Testis (tissue), 2 donors: ENCODE measurements at regions not wholly inside any gene's neighbourhood (a gene's known extent, or its start where the extent isn't known, plus 50 kb on each side); places are given as distances from the start of the nearest gene placed in this dataset.

Source experiments
- DNase-seq: peaks from one replicate; pipeline ENCODE4 v3.0.0-alpha.2; 2019
- H3K27ac ChIP-seq, 2 donors: fragments of 200-600 bp; sonication (generic); one replicate each; pipeline ENCODE4 v1.5.1; 2019
- H3K27me3 ChIP-seq: fragments of 200-600 bp; sonication (generic); one replicate; pipeline ENCODE4 v1.5.1; 2019
- H3K36me3 ChIP-seq: fragments of 200-600 bp; sonication (generic); one replicate; pipeline ENCODE4 v1.5.1; 2017; ENCODE audit warnings: low read depth; ENCODE audit errors: missing control alignments
- H3K4me1 ChIP-seq: fragments of 200-600 bp; sonication (generic); one replicate; pipeline ENCODE4 v1.5.1; 2019
- H3K4me3 ChIP-seq, 2 donors: fragments of 200-600 bp; sonication (generic); one replicate each; pipeline ENCODE4 v1.5.1; 2017 to 2019
- H3K9me3 ChIP-seq: fragments of 200-600 bp; sonication (generic); one replicate; pipeline ENCODE4 v1.5.1; 2017
- CTCF ChIP-seq, 3 experiments: fragments of 450-650 bp in 2 of 3; fragments of 200-600 bp in 1 of 3; sonication (generic) in 1 of 3; IDR thresholded peaks; one replicate each; pipeline ENCODE4 v1.5.1; 2016 to 2019; ENCODE audit warnings: antibody characterized with exemption in 3 of 3, mild to moderate bottlenecking in 2 of 3, moderate library complexity in 1 of 3
- POLR2A ChIP-seq: fragments of 450-650 bp; IDR thresholded peaks from one replicate; pipeline ENCODE4 v1.6.1; 2017; ENCODE audit warnings: antibody characterized with exemption, mild to moderate bottlenecking, moderate library complexity
- WGBS, 2 donors: methylation state at CpG; one replicate each; pipeline ENCODE4 v1.1.5; 2018; 5-methylcytosine and 5-hydroxymethylcytosine counted together
- intact Hi-C: fragments of 100-400 bp; cut with DNase I; formaldehyde crosslinking; loops from one replicate; pipeline ENCODE4 v1.15.1; 2023; ENCODE audit warnings: low total_unique reads

DNA sequence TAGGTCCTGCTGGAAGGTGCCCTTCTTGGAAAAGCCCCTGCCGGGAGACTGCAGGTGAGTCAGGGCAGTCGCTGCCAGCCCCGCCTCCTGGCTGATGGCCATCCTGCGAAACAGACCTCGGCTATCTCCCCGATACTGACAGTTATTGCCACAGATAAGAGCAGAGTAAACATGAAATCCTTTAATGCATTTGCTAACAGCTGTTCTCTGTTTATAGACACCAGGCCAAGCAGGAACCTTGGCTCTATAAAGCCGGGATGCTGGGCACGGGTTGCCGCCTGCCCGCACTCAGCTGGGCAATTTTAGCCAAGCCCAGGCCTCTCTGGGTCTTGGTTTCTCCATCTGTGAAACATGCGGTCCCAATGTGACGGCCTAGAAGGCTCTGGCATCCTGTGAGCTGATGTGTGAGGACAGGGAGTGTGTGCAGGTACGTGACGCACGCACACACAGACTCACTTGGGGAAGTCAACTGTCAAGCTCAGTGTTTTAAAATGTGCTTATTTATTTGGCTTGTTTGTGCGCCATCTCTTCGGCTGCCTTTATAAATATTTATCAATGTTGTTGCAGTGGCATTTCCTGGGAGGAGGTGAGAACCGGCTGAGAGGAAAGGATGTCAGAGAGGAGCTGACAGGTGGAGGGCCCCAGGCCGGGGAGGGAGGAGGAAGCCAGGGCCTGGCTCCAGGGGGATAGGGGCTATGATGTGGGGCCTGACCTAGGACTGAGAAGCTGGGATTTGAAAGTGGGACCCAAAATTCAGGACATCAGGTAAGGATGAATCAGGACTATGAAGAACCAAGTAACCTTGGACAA lies 50.8 kb upstream of the PRR23E start:
- H3K27me3 ChIP-seq = no peaks in the 10 kb centered on the region
- DNase-seq = no peak
- TF ChIP-seq CTCF (IDR thresholded peaks at IDR 0.05) (no peak), POLR2A (no peak)
- H3K4me1 ChIP-seq = peaks cover 4% of the 10 kb centered on the region
- no peaks in the 10 kb centered on the region for H3K9me3 ChIP-seq
- no peak overlapping the region for H3K4me3 ChIP-seq
- 81 to 87% methylated on average over 12 to 19 of the region's 19 CpGs for WGBS, 2 donors
- no peaks in the 10 kb centered on the region for H3K36me3 ChIP-seq
- no peak overlapping the region for H3K27ac ChIP-seq
- intact Hi-C loops = no loop called here
